ENCODE measurements at regions not wholly inside any gene's neighbourhood (a gene's known extent, or its start where the extent isn't known, plus 50 kb on each side); places are given as distances from the start of the nearest gene placed in this dataset.

DNA sequence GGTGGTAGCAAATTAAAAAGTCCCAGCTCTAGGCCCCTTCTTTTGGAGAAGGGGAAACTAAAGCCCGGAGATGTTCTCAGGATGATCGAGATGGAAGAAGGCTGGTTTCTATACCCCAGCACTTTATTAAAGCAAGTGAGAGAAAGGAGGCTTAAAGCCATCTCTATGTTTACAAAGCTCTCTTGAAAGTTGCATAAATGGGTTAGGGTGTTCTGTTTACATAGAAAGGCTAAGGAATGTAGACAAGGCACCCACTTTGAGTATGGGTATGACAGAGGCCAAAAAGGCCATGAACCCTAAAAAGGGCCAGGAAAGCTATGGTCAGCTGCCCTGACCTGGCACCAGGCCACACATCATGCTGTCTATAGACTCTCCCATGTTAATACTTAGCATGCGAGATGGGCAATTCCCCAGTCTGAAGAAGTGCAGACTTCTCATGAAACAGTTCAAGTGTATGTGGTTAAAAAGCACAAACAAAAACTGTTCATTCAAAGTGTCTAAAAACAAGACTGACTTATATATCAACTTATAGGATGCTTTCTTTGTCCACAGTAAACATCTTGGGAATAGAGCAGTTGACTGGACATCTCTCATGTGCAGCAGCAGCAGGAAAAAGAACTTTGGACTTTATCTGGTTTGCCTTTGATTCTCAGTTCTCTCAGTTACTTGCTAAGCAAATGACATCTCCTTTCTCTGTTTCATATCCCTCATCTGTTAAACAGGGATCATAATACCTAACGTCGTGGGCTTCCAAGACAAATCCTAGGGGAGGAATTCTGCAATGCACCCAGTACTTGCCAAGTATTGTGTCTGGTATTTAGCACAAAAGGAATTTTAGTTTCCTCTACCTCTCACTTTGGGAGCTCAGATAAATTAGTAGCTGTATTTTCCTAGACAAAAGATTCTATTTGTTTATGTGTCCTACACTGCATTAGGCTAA lies 521.6 kb downstream of the PLPP3 start:
- H3K4me3 Mint-ChIP-seq (ENCODE audit: low read depth, unreplicated experiment) = no peak overlapping the region
- CTCF ChIA-PET = no interaction called here
- intact Hi-C loops (cut with micrococcal nuclease; ENCODE audit: unreplicated experiment) = no loop called here
- H3K4me1 Mint-ChIP-seq (ENCODE audit: low read depth, unreplicated experiment) = no peaks in the 10 kb centered on the region
- H3K27me3 Mint-ChIP-seq (ENCODE audit: unreplicated experiment) = no peaks in the 10 kb centered on the region
- TF ChIP-seq CTCF (IDR thresholded peaks at IDR 0.05; ENCODE audit: unreplicated experiment) = no peak
- no peaks in the 10 kb centered on the region for H3K36me3 Mint-ChIP-seq (ENCODE audit: insufficient read depth, unreplicated experiment)
- no peak overlapping the region for H3K27ac Mint-ChIP-seq (ENCODE audit: unreplicated experiment)
- DNase-seq = no peak
- BruUV-seq (replicated peaks) = no TSS peak
- H3K9me3 Mint-ChIP-seq (ENCODE audit: low read depth, unreplicated experiment) = no peaks in the 10 kb centered on the region

DNA sequence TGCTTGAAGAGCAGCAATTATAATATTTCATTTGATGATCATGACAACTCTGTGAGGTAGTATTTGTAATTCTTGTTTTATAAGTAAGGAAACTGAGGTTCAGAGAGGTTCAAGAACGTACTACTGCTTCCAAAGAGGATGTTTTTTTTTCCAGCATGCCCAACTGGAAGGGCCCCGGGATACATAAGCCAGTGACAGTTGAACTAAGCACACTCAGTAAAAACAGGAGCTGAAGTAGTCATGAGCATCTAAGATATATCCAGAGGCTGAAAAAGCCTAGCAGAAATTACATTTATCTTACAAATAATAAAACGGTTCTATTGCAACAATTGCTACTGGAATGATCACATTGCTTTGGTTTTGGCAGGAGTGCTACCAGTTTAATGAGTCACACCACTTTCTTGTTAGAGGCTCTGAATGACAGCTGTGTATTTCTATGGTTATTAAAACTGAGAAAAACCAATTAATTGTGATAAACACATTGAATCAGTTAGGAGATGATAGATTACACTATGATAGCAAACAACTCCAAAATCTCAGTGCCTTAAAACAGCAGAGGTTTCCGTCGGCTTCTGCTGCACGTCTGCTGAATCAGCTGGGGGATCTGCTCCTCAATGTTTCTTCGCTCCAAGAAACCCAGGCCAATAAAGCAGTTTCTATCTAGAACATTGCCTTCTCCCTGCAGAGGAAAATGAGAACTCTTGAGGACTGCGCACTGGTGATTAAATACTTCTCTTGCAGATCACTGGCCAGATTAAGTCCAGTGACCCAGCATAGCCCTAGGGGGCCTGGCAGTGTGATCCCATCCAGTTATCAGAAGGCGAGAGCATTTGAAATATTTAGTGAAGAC lies 522.7 kb downstream of the PLPP3 start:
- no peak for TF ChIP-seq CTCF (IDR thresholded peaks at IDR 0.05; ENCODE audit: unreplicated experiment)
- H3K27ac Mint-ChIP-seq (ENCODE audit: unreplicated experiment) = no peak overlapping the region
- CTCF ChIA-PET = no interaction called here
- H3K4me1 Mint-ChIP-seq (ENCODE audit: low read depth, unreplicated experiment) = no peaks in the 10 kb centered on the region
- BruUV-seq (replicated peaks) = no TSS peak
- DNase-seq = no peak
- H3K4me3 Mint-ChIP-seq (ENCODE audit: low read depth, unreplicated experiment) = no peak overlapping the region
- H3K36me3 Mint-ChIP-seq (ENCODE audit: insufficient read depth, unreplicated experiment) = no peaks in the 10 kb centered on the region
- H3K27me3 Mint-ChIP-seq (ENCODE audit: unreplicated experiment) = no peaks in the 10 kb centered on the region
- no peaks in the 10 kb centered on the region for H3K9me3 Mint-ChIP-seq (ENCODE audit: low read depth, unreplicated experiment)
- intact Hi-C loops (cut with micrococcal nuclease; ENCODE audit: unreplicated experiment) = no loop called here

GRCh38 chr1:56054959-56055358 lies 524.4 kb downstream of the PLPP3 start:
- DNase-seq = no peak
- CTCF ChIA-PET = no interaction called here
- no peak overlapping the region for H3K27ac Mint-ChIP-seq (ENCODE audit: unreplicated experiment)
- intact Hi-C loops (cut with micrococcal nuclease; ENCODE audit: unreplicated experiment) = no loop called here
- H3K4me1 Mint-ChIP-seq (ENCODE audit: low read depth, unreplicated experiment) = no peaks in the 10 kb centered on the region
- no peaks in the 10 kb centered on the region for H3K27me3 Mint-ChIP-seq (ENCODE audit: unreplicated experiment)
- no peak for TF ChIP-seq CTCF (IDR thresholded peaks at IDR 0.05; ENCODE audit: unreplicated experiment)
- H3K4me3 Mint-ChIP-seq (ENCODE audit: low read depth, unreplicated experiment) = no peak overlapping the region
- BruUV-seq (replicated peaks) = no TSS peak
- no peaks in the 10 kb centered on the region for H3K36me3 Mint-ChIP-seq (ENCODE audit: insufficient read depth, unreplicated experiment)
- no peaks in the 10 kb centered on the region for H3K9me3 Mint-ChIP-seq (ENCODE audit: low read depth, unreplicated experiment)

- H3K4me3 Mint-ChIP-seq (ENCODE audit: low read depth, unreplicated experiment) = no peak overlapping the region
- intact Hi-C loops (cut with micrococcal nuclease; ENCODE audit: unreplicated experiment) = no loop called here
- H3K4me1 Mint-ChIP-seq (ENCODE audit: low read depth, unreplicated experiment) = no peaks in the 10 kb centered on the region
- H3K36me3 Mint-ChIP-seq (ENCODE audit: insufficient read depth, unreplicated experiment) = no peaks in the 10 kb centered on the region
- no peak for TF ChIP-seq CTCF (IDR thresholded peaks at IDR 0.05; ENCODE audit: unreplicated experiment)
- BruUV-seq (replicated peaks) = no TSS peak
- peaks cover 2% of the 10 kb centered on the region for H3K9me3 Mint-ChIP-seq (ENCODE audit: low read depth, unreplicated experiment)
- DNase-seq = no peak
- H3K27me3 Mint-ChIP-seq (ENCODE audit: unreplicated experiment) = no peaks in the 10 kb centered on the region
- H3K27ac Mint-ChIP-seq (ENCODE audit: unreplicated experiment) = no peak overlapping the region
- CTCF ChIA-PET = no interaction called here
These were observed 527.3 kb downstream of the PLPP3 start for GRCh38 chr1:56052041-56052440.

Measured in Calu3 (cell line).